IMR-90 (cell line): ENCODE measurements at regions not wholly inside any gene's neighbourhood (a gene's known extent, or its start where the extent isn't known, plus 50 kb on each side); places are given as distances from the start of the nearest gene placed in this dataset.

Experiments used
- ATAC-seq: fragments of 200-7000 bp; cut with Tn5 transposase; 2 replicates; pipeline ENCODE4 v1.9.1; 2020; ENCODE audit warnings: low read depth, mild to moderate bottlenecking, moderate library complexity
- BruUV-seq: library from RNA; stranded (reverse); fragments of 400-500 nt; replicated peaks from 2 replicates; lab custom pipeline; 2021; lab: Mats Ljungman, UMichigan
- CTCF ChIA-PET: fragments of 300-600 bp; formaldehyde crosslinking; extraction: SDS; loops from one replicate; lab custom pipeline; 2021; ENCODE audit warnings: antibody characterized with exemption; lab: Yijun Ruan, JAX
- POLR2A ChIA-PET: fragments of 300-600 bp; sonication (Branson Sonifier 250); formaldehyde crosslinking; loops from one replicate; lab custom pipeline; 2022; ENCODE audit warnings: antibody characterized with exemption; ENCODE audit not compliant: unreplicated experiment; lab: Charles Lee
- DNase-seq: peaks from one replicate; pipeline ENCODE4 v3.0.0; 2013
- H2AFZ ChIP-seq: replicated peaks from 2 replicates; pipeline ENCODE3; 2013; ENCODE audit warnings: low read length, mild to moderate bottlenecking; ENCODE audit not compliant: poor library complexity
- H2AK5ac ChIP-seq: 2 replicates; pipeline ENCODE4 v1.6.1; 2013; ENCODE audit warnings: low read depth, low read length, inconsistent platforms
- H2AK9ac ChIP-seq: replicated peaks from 2 replicates; pipeline ENCODE3; 2013; ENCODE audit warnings: mild to moderate bottlenecking, low read depth, low read length, moderate library complexity; ENCODE audit not compliant: poor library complexity
- H2BK120ac ChIP-seq: 2 replicates; pipeline ENCODE4 v1.6.1; 2013; ENCODE audit warnings: low read depth, low read length, inconsistent platforms
- H2BK15ac ChIP-seq: 3 replicates; pipeline ENCODE4 v1.6.1; 2013; ENCODE audit warnings: low read depth, low read length, inconsistent platforms
- H2BK20ac ChIP-seq: 2 replicates; pipeline ENCODE4 v1.6.1; 2013; ENCODE audit warnings: low read depth, mild to moderate bottlenecking, inconsistent platforms, low read length, moderate library complexity
- H2BK5ac ChIP-seq: 2 replicates; pipeline ENCODE4 v1.6.1; 2013; ENCODE audit warnings: mild to moderate bottlenecking, low read depth, low read length, inconsistent platforms; ENCODE audit not compliant: poor library complexity, severe bottlenecking
- H3K14ac ChIP-seq: replicated peaks from 2 replicates; pipeline ENCODE4 v1.6.1; 2013; ENCODE audit warnings: low read depth, low read length, inconsistent platforms
- H3K18ac ChIP-seq: 2 replicates; pipeline ENCODE4 v1.6.1; 2013; ENCODE audit warnings: low read depth, low read length, control low read depth
- H3K23ac ChIP-seq: 2 replicates; pipeline ENCODE4 v1.6.1; 2013; ENCODE audit warnings: low read depth, low read length, inconsistent platforms
- H3K27ac ChIP-seq: 2 replicates; pipeline ENCODE4 v1.5.1; 2013; ENCODE audit warnings: mild to moderate bottlenecking, control low read depth, low read length; ENCODE audit not compliant: insufficient read depth
- H3K27me3 ChIP-seq: 2 replicates; pipeline ENCODE4 v1.6.1; 2013; ENCODE audit warnings: low read length; ENCODE audit not compliant: control insufficient read depth, insufficient read depth
- H3K36me3 ChIP-seq: 2 replicates; pipeline ENCODE4 v1.6.1; 2013; ENCODE audit warnings: low read length, mixed read lengths; ENCODE audit not compliant: control insufficient read depth, insufficient read depth
- H3K4ac ChIP-seq: 2 replicates; pipeline ENCODE4 v1.6.1; 2013; ENCODE audit warnings: low read depth, low read length, inconsistent platforms
- H3K4me1 ChIP-seq: 2 replicates; pipeline ENCODE4 v1.6.1; 2013; ENCODE audit warnings: low read length, mixed read lengths; ENCODE audit not compliant: control insufficient read depth, insufficient read depth
- H3K4me2 ChIP-seq: 2 replicates; pipeline ENCODE4 v1.6.1; 2013; ENCODE audit warnings: low read depth, mild to moderate bottlenecking, control low read depth, low read length, moderate library complexity
- H3K4me3 ChIP-seq: 2 replicates; pipeline ENCODE4 v1.5.1; 2013; ENCODE audit warnings: low read depth, mild to moderate bottlenecking, control low read depth, low read length, moderate library complexity; ENCODE audit not compliant: insufficient read depth
- H3K56ac ChIP-seq: 2 replicates; pipeline ENCODE4 v1.6.1; 2013; ENCODE audit warnings: low read length, inconsistent platforms; ENCODE audit not compliant: insufficient read depth; ENCODE audit errors: extremely low read depth
- H3K79me1 ChIP-seq, 2 experiments: 2 replicates each; pipeline ENCODE4 v1.6.1; 2013; ENCODE audit warnings: low read length in 2 of 2, inconsistent platforms in 1 of 2, low read depth in 1 of 2
- H3K9ac ChIP-seq: 2 replicates; pipeline ENCODE4 v1.6.1; 2013; ENCODE audit warnings: low read depth, low read length, control low read depth
- H3K9me1 ChIP-seq: 2 replicates; pipeline ENCODE4 v1.6.1; 2013; ENCODE audit warnings: low read length, inconsistent platforms; ENCODE audit not compliant: insufficient read depth
- H3K9me3 ChIP-seq: 2 replicates; pipeline ENCODE4 v1.6.1; 2013; ENCODE audit warnings: low read length; ENCODE audit not compliant: control insufficient read depth, insufficient read depth
- H4K20me1 ChIP-seq: 2 replicates; pipeline ENCODE4 v1.6.1; 2013; ENCODE audit warnings: low read length, inconsistent platforms; ENCODE audit not compliant: insufficient read depth
- H4K5ac ChIP-seq: 2 replicates; pipeline ENCODE4 v1.6.1; 2013; ENCODE audit warnings: mild to moderate bottlenecking, low read depth, low read length, control low read depth
- H4K8ac ChIP-seq, 2 experiments: 2 replicates each; pipeline ENCODE4 v1.6.1; 2013; ENCODE audit warnings: low read depth in 2 of 2, low read length in 2 of 2, control low read depth in 1 of 2, inconsistent platforms in 1 of 2
- H4K91ac ChIP-seq: 2 replicates; pipeline ENCODE4 v1.6.1; 2013; ENCODE audit warnings: low read depth, low read length, inconsistent platforms; ENCODE audit not compliant: insufficient read depth
- BHLHE40 ChIP-seq: fragments of 150-350 bp; IDR thresholded peaks from 2 replicates; pipeline ENCODE4 v1.6.1; 2016; ENCODE audit warnings: mild to moderate bottlenecking, low read depth, low read length
- CEBPB ChIP-seq: IDR thresholded peaks from 2 replicates; pipeline ENCODE4 v1.6.1; 2012; ENCODE audit warnings: low read depth, low read length, improper control_type of control experiment
- CHD1 ChIP-seq: IDR thresholded peaks from 2 replicates; pipeline ENCODE4 v1.6.1; 2012; ENCODE audit warnings: low read depth, low read length, improper control_type of control experiment
- FOS ChIP-seq: fragments of 150-350 bp; IDR thresholded peaks from 2 replicates; pipeline ENCODE4 v1.6.1; 2016; ENCODE audit warnings: low read depth, low read length
- MAFK ChIP-seq: IDR thresholded peaks from 2 replicates; pipeline ENCODE4 v1.6.1; 2012; ENCODE audit warnings: low read depth, low read length, improper control_type of control experiment
- MAZ ChIP-seq: IDR thresholded peaks from 2 replicates; pipeline ENCODE4 v1.6.1; 2012; ENCODE audit warnings: low read depth, mild to moderate bottlenecking, low read length, improper control_type of control experiment, moderate library complexity, borderline replicate concordance
- MXI1 ChIP-seq: IDR thresholded peaks from 2 replicates; pipeline ENCODE4 v1.6.1; 2012; ENCODE audit warnings: low read depth, mild to moderate bottlenecking, low read length, moderate library complexity, borderline replicate concordance
- NFE2L2 ChIP-seq: fragments of 150-350 bp; IDR thresholded peaks from 2 replicates; pipeline ENCODE4 v1.6.1; 2016; ENCODE audit warnings: low read depth, mild to moderate bottlenecking, low read length
- POLR2A ChIP-seq: IDR thresholded peaks from 2 replicates; pipeline ENCODE4 v1.6.1; 2012; ENCODE audit warnings: mild to moderate bottlenecking, low read depth, low read length
- RAD21 ChIP-seq: IDR thresholded peaks from 2 replicates; pipeline ENCODE4 v1.6.1; 2012; ENCODE audit warnings: low read length, improper control_type of control experiment
- RCOR1 ChIP-seq: IDR thresholded peaks from 2 replicates; pipeline ENCODE4 v1.6.1; 2012; ENCODE audit warnings: mild to moderate bottlenecking, low read length, improper control_type of control experiment; ENCODE audit not compliant: insufficient replicate concordance
- RFX5 ChIP-seq: IDR thresholded peaks from 2 replicates; pipeline ENCODE4 v1.8.0; 2012; ENCODE audit warnings: low read depth, mild to moderate bottlenecking, low read length, moderate library complexity
- SMC3 ChIP-seq: fragments of 150-350 bp; IDR thresholded peaks from 2 replicates; pipeline ENCODE4 v1.6.1; 2016; ENCODE audit warnings: low read depth, mild to moderate bottlenecking, antibody characterized with exemption, low read length, moderate library complexity
- WGBS, 2 experiments: methylation state at CpG; one replicate each; pipeline versions ENCODE4 v1.1.5 to v1.1.7; 2013; ENCODE audit warnings: missing lambda C conversion rate in 2 of 2; ENCODE audit not compliant: insufficient read length in 1 of 2; ENCODE audit errors: extremely low coverage in 2 of 2; 5-methylcytosine and 5-hydroxymethylcytosine counted together
- dilution Hi-C: fragments of 300-500 bp; cut with HindIII; formaldehyde crosslinking; loops from one replicate; pipeline ENCODE4 v1.14.3; 2018; ENCODE audit warnings: low sequenced_read_pairs; ENCODE audit not compliant: unreplicated experiment
- in situ Hi-C: fragments of 300-500 bp; cut with MboI; formaldehyde crosslinking; loops from 3 replicates; pipeline ENCODE4 v1.14.3; 2019; ENCODE audit warnings: low sequenced_read_pairs, inconsistent platforms, mixed read lengths
- intact Hi-C: fragments of 100-400 bp; cut with micrococcal nuclease; formaldehyde crosslinking; loops from 2 replicates; pipeline ENCODE4 v1.10.0; 2022
- TF ChIP-seq, protein P1 (sequence below): conservative IDR thresholded peaks from 2 replicates; pipeline ENCODE4 v1.5.1; 2012; ENCODE audit warnings: mild to moderate bottlenecking, low read depth, low read length, improper control_type of control experiment
- TF ChIP-seq, protein P2 (sequence below): fragments of 150-350 bp; IDR thresholded peaks from 2 replicates; pipeline ENCODE4 v1.6.1; 2017; ENCODE audit warnings: mild to moderate bottlenecking, antibody characterized with exemption, low read length, low read depth
- TF ChIP-seq, protein P3 (sequence below): fragments of 150-350 bp; IDR thresholded peaks from 2 replicates; pipeline ENCODE4 v1.6.1; 2016; ENCODE audit warnings: low read depth, mild to moderate bottlenecking, low read length, moderate library complexity, borderline replicate concordance

DNA sequence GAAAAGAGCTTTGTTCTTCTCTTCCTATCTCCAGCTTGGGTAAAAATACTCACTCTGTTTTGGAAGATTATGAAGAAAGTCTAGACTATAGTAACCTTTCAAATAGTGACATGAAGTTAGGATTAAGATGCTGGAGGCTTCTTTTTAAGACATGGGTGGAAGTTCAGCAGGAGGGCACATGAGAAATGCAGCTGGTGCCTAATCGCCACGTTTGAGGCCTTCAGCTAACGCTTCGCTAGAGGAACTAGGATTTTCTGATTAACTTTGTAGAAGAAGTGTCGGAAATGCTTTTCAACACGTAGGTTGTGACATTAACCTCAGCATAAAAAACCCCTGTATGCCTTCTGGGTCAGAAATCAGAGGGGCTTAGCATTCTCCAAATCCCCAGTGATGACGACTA lies 348.1 kb upstream of the MAP3K7 start:
- no peaks in the 10 kb centered on the region for H3K36me3 ChIP-seq
- DNase-seq (no peak), ATAC-seq (no peak)
- H3K4me1 ChIP-seq = no peaks in the 10 kb centered on the region
- TF ChIP-seq MAFK (no peak), RAD21 (no peak), CHD1 (no peak), RCOR1 (no peak), SMC3 (no peak), RFX5 (no peak), BHLHE40 (no peak), MXI1 (no peak), MAZ (no peak), FOS (no peak), POLR2A (no peak), NFE2L2 (no peak), CEBPB (no peak)
- TF ChIP-seq, protein P1, sequence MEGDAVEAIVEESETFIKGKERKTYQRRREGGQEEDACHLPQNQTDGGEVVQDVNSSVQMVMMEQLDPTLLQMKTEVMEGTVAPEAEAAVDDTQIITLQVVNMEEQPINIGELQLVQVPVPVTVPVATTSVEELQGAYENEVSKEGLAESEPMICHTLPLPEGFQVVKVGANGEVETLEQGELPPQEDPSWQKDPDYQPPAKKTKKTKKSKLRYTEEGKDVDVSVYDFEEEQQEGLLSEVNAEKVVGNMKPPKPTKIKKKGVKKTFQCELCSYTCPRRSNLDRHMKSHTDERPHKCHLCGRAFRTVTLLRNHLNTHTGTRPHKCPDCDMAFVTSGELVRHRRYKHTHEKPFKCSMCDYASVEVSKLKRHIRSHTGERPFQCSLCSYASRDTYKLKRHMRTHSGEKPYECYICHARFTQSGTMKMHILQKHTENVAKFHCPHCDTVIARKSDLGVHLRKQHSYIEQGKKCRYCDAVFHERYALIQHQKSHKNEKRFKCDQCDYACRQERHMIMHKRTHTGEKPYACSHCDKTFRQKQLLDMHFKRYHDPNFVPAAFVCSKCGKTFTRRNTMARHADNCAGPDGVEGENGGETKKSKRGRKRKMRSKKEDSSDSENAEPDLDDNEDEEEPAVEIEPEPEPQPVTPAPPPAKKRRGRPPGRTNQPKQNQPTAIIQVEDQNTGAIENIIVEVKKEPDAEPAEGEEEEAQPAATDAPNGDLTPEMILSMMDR = no peak
- TF ChIP-seq, protein P2, sequence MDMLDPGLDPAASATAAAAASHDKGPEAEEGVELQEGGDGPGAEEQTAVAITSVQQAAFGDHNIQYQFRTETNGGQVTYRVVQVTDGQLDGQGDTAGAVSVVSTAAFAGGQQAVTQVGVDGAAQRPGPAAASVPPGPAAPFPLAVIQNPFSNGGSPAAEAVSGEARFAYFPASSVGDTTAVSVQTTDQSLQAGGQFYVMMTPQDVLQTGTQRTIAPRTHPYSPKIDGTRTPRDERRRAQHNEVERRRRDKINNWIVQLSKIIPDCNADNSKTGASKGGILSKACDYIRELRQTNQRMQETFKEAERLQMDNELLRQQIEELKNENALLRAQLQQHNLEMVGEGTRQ = no peak
- TF ChIP-seq, protein P3, sequence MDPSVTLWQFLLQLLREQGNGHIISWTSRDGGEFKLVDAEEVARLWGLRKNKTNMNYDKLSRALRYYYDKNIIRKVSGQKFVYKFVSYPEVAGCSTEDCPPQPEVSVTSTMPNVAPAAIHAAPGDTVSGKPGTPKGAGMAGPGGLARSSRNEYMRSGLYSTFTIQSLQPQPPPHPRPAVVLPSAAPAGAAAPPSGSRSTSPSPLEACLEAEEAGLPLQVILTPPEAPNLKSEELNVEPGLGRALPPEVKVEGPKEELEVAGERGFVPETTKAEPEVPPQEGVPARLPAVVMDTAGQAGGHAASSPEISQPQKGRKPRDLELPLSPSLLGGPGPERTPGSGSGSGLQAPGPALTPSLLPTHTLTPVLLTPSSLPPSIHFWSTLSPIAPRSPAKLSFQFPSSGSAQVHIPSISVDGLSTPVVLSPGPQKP = no peak
- H3K14ac ChIP-seq = no peak overlapping the region
- POLR2A ChIA-PET = no interaction called here
- H2AK5ac ChIP-seq = no peak overlapping the region
- H2BK5ac ChIP-seq = no peak overlapping the region
- H4K8ac ChIP-seq = no peak overlapping the region
- no peak overlapping the region for H3K4ac ChIP-seq
- H3K27ac ChIP-seq = no peak overlapping the region
- no TSS peak for BruUV-seq
- no peak overlapping the region for H4K5ac ChIP-seq
- H3K18ac ChIP-seq = no peak overlapping the region
- in situ Hi-C loops = no loop called here
- no peak overlapping the region for H3K9ac ChIP-seq
- no peaks in the 10 kb centered on the region for H3K79me1 ChIP-seq
- no peak overlapping the region for H2BK20ac ChIP-seq
- CTCF ChIA-PET = no interaction called here
- H4K91ac ChIP-seq = no peak overlapping the region
- H3K9me1 ChIP-seq = no peaks in the 10 kb centered on the region
- no peak overlapping the region for H3K56ac ChIP-seq
- H2AFZ ChIP-seq = no peak overlapping the region
- no peak overlapping the region for H2BK120ac ChIP-seq
- H3K4me2 ChIP-seq = no peak overlapping the region
- no CpG with 5 or more reads among the region's 7 CpGs for WGBS, 2 experiments
- no peaks in the 10 kb centered on the region for H4K20me1 ChIP-seq
- no peak overlapping the region for H2AK9ac ChIP-seq
- no peak overlapping the region for H3K4me3 ChIP-seq
- intact Hi-C loops = no loop called here
- H3K9me3 ChIP-seq = no peaks in the 10 kb centered on the region
- H2BK15ac ChIP-seq = no peak overlapping the region
- no peak overlapping the region for H3K23ac ChIP-seq
- dilution Hi-C loops = no loop called here
- H3K27me3 ChIP-seq = no peaks in the 10 kb centered on the region
